MV-4-11 (cell line): ENCODE measurements at regions not wholly inside any gene's neighbourhood (a gene's known extent, or its start where the extent isn't known, plus 50 kb on each side); places are given as distances from the start of the nearest gene placed in this dataset.

Experiments used
- DNase-seq: peaks from one replicate; lab custom pipeline; 2025; lab: John Stamatoyannopoulos, UW

GRCh38 chr12:123041042-123041531, 60.6 kb downstream of the ARL6IP4 start:
- DNase-seq: peak; percentile 15

- DNase-seq: peak; percentile 76
Measured at GRCh38 chr12:123040106-123040505, 59.6 kb downstream of the ARL6IP4 start.

DNA sequence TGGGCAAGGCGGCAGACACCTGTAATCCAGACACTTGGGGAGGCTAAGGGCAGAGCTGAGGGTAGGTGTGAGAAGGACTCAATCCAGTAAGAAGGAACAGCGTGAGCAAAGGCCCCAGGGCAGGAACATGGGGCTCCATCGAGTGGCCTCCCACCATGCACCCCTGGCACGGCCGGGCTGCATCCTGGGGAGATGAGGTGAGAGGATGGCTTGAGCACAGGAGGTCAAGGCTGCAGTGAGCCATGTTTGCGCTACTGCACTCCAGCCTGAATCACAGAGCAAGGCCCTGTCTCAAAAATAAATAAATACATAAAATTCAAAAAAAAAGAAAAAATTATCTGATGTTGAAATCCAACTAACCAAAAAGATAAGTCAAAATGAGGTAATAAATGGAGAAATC, 58.5 kb downstream of the ARL6IP4 start:
- no peak for DNase-seq

- DNase-seq: no peak
Measured at GRCh38 chr12:123038486-123038885, 58.0 kb downstream of the ARL6IP4 start.

DNA sequence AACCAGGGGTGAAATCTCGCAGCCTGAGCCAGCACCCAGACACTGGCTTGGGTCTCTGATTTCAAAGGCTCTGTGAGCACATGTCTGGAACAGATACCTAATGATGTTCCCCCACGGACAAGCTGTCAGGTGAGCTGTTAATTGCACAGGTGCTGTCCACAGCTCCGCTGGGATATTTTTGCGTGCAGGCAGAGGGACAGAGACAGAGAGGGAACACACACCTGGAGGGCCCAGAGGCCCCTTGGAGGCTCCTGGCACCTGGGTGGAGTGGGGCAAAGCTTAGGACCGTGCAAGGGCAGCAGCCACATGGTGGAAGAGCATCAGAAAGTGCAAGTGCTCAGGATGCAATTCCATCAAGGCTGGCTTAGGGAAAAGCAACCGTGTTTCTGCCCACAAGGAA, 57.3 kb downstream of the ARL6IP4 start:
- DNase-seq: no peak

- no peak for DNase-seq
Measured at GRCh38 chr12:123036466-123037285, 56.2 kb downstream of the ARL6IP4 start.

GRCh38 chr12:123035841-123036240, 55.4 kb downstream of the ARL6IP4 start:
- DNase-seq: no peak

- peak; percentile 10 for DNase-seq
Measured at GRCh38 chr12:123034865-123035264, 54.4 kb downstream of the ARL6IP4 start.

GRCh38 chr12:123034022-123034541, 53.6 kb downstream of the ARL6IP4 start:
- DNase-seq: peak; percentile 86

DNA sequence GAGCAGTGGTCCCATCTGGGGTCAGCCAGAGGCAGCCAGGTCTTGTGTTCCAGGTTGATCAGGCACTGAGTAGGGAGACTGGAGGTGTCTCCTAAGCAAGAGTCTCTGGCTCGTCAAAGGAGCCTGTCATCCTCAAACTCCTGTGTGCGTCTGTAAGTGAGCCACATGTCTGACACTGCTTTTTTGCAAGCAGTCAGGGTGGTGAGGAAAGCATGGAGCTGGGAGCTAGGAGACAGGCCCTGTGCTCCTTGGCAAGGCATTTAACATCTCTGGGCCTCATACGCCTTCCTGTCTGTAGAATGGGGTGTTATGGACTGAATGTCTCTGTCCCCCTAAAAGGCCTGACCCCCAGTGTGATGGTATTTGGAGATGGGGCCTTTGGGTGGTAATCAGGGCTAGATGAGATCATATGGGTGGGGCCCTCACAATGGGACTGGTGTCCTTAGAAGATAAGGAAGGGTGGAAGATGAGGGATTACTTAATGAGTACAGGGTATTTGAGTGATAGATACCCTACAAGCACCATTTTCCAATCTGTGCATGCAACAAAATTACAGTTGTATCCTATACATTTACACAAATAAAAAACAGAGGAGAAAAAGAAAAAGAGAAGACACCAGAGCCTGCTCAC, 53.0 kb downstream of the ARL6IP4 start:
- no peak for DNase-seq

GRCh38 chr12:123032736-123033391, 52.4 kb downstream of the ARL6IP4 start:
- no peak for DNase-seq
